NCI-H526 treated with DMSO at 0.1 percent for 48 hours (cell line): ENCODE measurements at regions not wholly inside any gene's neighbourhood (a gene's known extent, or its start where the extent isn't known, plus 50 kb on each side); places are given as distances from the start of the nearest gene placed in this dataset.

Source experiments
- DNase-seq: peaks from one replicate; lab custom pipeline; 2025; lab: John Stamatoyannopoulos, UW

- DNase-seq, result no peak
These were observed 91.4 kb downstream of the SUDS3 start for GRCh38 chr12:118467641-118468305.

- DNase-seq, result no peak
These were observed 96.6 kb downstream of the SUDS3 start for GRCh38 chr12:118472940-118473339.

- DNase-seq, result no peak
These were observed 103.9 kb downstream of the SUDS3 start for GRCh38 chr12:118480235-118480634.

DNA sequence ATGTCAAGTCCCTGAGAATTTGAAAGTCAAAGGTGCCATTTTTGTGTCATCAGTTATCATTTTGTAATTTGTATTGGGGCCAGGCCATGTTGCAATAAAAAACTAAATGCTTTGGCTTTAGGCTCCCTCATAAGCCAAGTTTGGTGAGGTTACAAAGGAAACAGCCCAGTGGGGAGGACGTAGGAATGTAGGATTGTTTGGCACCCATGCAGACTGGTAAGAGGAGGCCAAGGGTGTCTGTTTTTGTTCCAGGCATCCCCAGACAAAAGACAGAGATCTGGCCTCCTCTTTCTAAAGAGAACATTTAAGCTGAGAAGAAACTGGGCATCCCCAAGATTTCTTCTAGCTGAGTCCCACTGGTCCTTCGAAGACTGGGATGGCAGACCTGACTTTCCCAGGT, 111.7 kb downstream of the SUDS3 start:
- DNase-seq, result no peak

GRCh38 chr12:118493962-118494361, 117.6 kb downstream of the SUDS3 start:
- peak; percentile 2 for DNase-seq

GRCh38 chr12:118494776-118495175, 118.4 kb downstream of the SUDS3 start:
- no peak for DNase-seq

GRCh38 chr12:118495296-118495695, 118.9 kb downstream of the SUDS3 start:
- DNase-seq, result no peak

DNA sequence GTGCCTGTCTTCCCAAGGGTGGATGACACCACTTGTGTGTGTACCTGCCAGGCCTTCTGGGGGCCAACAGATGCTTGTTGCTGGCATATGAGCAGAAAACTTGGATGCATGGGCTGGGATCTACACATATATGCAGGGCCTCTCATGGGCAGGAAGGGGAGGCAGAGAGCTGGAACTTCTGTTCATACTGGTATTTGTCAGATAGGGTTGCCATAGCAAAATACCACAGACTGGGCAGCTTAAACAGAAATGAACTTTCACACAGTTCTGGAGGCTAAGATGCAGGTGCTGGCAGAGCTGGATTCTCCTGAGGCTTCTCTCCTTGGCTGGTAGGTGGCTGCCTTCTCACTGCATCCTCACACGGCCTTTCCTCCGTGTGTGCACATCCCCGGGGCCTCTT, 121.8 kb downstream of the SUDS3 start:
- no peak for DNase-seq

- DNase-seq, result no peak
These were observed 123.9 kb downstream of the SUDS3 start for GRCh38 chr12:118500299-118500698.

- no peak for DNase-seq
These were observed 125.1 kb downstream of the SUDS3 start for GRCh38 chr12:118501489-118501888.

- no peak for DNase-seq
These were observed 127.1 kb downstream of the SUDS3 start for GRCh38 chr12:118503476-118503875.

- DNase-seq, result no peak
These were observed 136.3 kb downstream of the SUDS3 start for GRCh38 chr12:118512669-118513068.

DNA sequence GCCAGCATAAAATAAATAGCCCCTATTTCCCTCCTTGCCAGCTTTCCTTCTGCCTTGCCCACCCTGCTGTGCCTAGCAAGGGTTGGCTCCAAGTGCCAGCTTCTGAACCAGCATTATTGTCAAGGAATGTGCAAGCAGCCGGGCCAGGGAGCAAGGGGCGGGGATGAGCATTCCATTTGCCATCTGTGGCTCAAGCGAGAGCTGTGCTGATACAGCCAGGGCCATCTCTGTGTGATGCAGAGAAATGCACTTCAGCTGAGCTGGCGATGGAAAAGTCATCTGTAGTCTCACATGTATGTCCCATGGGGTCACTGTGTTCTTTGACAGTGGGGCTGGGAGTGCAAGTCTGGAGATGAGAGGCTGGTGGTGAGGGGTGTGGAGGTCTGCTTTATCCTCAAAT, 137.3 kb downstream of the SUDS3 start:
- no peak for DNase-seq

DNA sequence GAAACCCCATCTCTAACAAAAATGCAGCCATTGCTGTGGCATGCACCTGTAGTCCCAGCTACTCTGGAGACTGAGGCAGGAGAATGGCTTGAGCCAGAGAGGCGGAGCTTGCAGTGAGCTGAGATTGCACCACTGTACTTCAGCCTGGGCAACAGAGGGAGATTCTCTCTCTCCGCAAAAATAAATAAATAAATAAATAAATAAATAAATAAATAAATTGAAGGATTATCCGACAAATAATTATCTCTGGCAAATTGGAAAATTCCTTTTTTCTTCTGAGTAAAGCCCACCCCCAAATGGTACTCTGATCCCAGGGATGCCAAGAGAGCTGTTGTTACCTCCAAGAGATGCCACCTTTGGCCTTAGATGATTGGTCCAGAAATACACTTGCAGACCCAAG, 137.9 kb downstream of the SUDS3 start:
- no peak for DNase-seq

GRCh38 chr12:118520214-118521035, 144.1 kb downstream of the SUDS3 start:
- DNase-seq, result no peak

DNA sequence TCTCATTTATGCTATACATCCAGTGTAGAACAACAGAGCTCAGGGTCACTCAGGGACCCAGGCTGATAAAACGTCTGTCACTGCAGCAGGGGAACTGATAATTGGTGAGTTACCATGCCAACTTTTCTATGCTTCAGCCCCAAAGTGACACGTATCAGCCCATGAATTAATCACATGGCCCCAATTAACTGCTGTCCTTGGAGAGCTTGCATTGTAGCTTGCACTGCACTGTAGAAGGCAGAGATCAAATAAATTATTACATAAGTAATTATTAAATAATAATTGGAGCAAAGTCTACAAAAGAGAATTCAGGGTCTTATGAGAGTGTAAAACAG, 144.6 kb downstream of the SUDS3 start:
- DNase-seq, result no peak

GRCh38 chr12:118524446-118524845, 148.1 kb downstream of the SUDS3 start:
- DNase-seq, result no peak

DNA sequence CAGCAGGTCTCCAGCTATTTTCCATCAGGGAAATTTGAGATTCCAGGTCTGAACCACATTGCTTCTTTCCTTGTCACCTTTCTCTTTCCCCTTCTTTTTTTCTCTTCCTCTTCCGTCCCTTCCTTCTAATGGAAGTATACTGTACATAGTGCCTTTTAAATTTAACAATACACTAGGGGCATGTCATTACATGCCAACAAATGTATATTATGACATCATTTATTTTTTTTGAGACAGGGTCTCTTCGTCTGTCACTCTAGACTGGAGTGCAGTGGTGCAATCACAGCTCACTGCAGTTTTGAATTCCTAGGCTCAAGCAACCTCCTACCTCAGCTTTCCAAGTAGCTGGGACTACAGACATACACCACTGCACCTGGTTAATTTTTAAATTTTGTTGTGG, 148.9 kb downstream of the SUDS3 start:
- DNase-seq, result no peak

- no peak for DNase-seq
These were observed 150.1 kb downstream of the SUDS3 start for GRCh38 chr12:118526255-118527095.

DNA sequence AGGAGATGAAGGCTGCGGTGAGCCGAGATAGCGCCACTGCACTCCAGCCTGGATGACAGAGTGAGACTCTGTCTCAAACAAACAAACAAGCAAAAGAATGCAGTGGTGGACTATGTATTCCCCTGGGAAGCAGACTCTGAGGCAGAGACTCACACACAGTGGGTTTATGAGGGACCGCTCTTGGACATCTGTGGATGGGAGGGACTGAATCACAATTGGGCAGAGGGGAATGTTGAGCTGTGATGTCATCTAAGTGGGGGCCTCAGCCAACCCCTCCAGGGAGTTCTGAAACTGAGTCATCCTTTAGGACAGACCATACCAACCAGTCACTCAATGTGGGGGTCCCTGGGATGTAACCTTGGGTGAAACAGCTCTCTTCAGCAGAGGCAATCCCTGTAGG, 151.0 kb downstream of the SUDS3 start:
- DNase-seq, result no peak

DNA sequence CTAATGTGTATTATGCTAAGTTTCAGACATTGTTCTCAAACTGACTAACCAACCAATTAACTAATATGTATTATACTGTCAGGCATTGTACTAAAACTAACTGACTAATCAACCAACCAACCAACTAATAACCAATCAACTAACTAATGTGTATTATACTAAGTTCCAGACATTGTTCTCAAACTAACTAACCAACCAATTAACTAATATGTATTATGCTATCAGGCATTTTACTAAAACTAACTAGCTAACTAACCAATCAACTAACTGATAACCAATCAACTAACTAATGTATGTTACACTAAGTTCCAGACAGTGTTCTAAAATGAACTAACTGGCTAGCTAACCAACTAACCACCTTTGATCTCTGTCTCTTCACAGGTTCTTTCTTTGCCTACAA, 152.3 kb downstream of the SUDS3 start:
- no peak for DNase-seq

GRCh38 chr12:118534003-118534402, 157.6 kb downstream of the SUDS3 start:
- no peak for DNase-seq
